Osteoblast (primary cell): ENCODE measurements at regions not wholly inside any gene's neighbourhood (a gene's known extent, or its start where the extent isn't known, plus 50 kb on each side); places are given as distances from the start of the nearest gene placed in this dataset.

ENCODE experiments used
- DNase-seq: peaks from one replicate; pipeline ENCODE4 v3.0.0; 2011; ENCODE audit warnings: low spot score, mixed read lengths; ENCODE audit not compliant: insufficient read length; ENCODE audit errors: missing footprints
- H2AFZ ChIP-seq: 2 replicates; pipeline ENCODE4 v1.6.0; 2011; ENCODE audit warnings: mild to moderate bottlenecking, low read length
- H3K27ac ChIP-seq: 2 replicates; pipeline ENCODE4 v1.5.1; 2011; ENCODE audit warnings: mild to moderate bottlenecking, low read depth, low read length, moderate library complexity
- H3K27me3 ChIP-seq: 2 replicates; pipeline ENCODE4 v1.6.0; 2012; ENCODE audit warnings: mild to moderate bottlenecking, control low read depth, inconsistent platforms, low read length, moderate library complexity; ENCODE audit not compliant: insufficient read depth
- H3K36me3 ChIP-seq: 2 replicates; pipeline ENCODE4 v1.5.1; 2011; ENCODE audit warnings: mild to moderate bottlenecking, low read length, control low read depth, moderate library complexity; ENCODE audit not compliant: insufficient read depth
- H3K4me1 ChIP-seq: 2 replicates; pipeline ENCODE4 v1.5.1; 2011; ENCODE audit warnings: mild to moderate bottlenecking, low read length, control low read depth, moderate library complexity; ENCODE audit not compliant: insufficient read depth
- H3K4me2 ChIP-seq: 2 replicates; pipeline ENCODE4 v1.6.0; 2011; ENCODE audit warnings: mild to moderate bottlenecking, low read length; ENCODE audit not compliant: insufficient read depth
- H3K4me3 ChIP-seq: fragments of 200-600 bp; sonication (generic); 3 replicates; pipeline ENCODE4 v1.5.1; 2012; ENCODE audit warnings: mild to moderate bottlenecking, low read length, inconsistent platforms; ENCODE audit not compliant: insufficient read depth
- H3K79me2 ChIP-seq: 2 replicates; pipeline ENCODE4 v1.6.0; 2012; ENCODE audit warnings: mild to moderate bottlenecking, low read length, control low read depth, inconsistent platforms; ENCODE audit not compliant: insufficient read depth
- H3K9me3 ChIP-seq: 2 replicates; pipeline ENCODE4 v1.5.1; 2011; ENCODE audit warnings: low read depth, low read length, control low read depth
- H4K20me1 ChIP-seq: 2 replicates; pipeline ENCODE4 v1.6.0; 2012; ENCODE audit warnings: mild to moderate bottlenecking, low read length, control low read depth; ENCODE audit not compliant: insufficient read depth
- TF ChIP-seq, protein P1 (sequence below): IDR thresholded peaks from 2 replicates; pipeline ENCODE4 v1.5.1; 2011; ENCODE audit warnings: mild to moderate bottlenecking, low read depth, low read length, moderate library complexity; ENCODE audit errors: extremely low read depth

DNA sequence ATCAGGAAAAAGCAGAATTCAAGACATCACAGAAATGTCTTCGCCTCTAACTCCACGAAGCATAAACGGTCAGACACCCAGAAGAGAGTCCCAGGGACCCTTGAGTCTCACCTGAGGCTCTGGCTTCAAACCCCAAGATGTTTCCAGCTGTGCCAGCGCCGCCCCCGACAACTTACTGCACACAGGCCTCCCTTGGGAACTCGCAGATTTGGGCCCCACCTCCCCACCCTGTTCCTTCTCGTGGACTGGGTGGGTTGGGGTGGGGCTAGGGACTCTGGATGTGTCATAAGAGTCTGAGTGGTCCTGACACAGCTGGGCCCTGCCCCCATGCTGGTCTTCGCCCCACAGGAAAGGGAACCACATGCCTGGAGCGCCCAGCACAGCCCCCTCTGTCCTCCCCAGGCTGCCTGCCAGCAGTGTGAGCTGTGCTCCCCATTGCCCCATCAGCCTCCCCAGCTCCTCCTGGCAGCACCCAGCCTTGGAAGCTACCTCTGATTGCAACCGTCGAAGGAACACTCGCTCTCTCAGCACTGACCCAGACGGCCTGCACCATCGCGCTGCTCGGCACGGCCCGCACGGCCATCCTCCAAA is 147.5 kb downstream of the CRYBB2 start:
- no peaks in the 10 kb centered on the region for H3K36me3 ChIP-seq
- peaks cover 5% of the 10 kb centered on the region for H3K4me1 ChIP-seq
- TF ChIP-seq, protein P1, sequence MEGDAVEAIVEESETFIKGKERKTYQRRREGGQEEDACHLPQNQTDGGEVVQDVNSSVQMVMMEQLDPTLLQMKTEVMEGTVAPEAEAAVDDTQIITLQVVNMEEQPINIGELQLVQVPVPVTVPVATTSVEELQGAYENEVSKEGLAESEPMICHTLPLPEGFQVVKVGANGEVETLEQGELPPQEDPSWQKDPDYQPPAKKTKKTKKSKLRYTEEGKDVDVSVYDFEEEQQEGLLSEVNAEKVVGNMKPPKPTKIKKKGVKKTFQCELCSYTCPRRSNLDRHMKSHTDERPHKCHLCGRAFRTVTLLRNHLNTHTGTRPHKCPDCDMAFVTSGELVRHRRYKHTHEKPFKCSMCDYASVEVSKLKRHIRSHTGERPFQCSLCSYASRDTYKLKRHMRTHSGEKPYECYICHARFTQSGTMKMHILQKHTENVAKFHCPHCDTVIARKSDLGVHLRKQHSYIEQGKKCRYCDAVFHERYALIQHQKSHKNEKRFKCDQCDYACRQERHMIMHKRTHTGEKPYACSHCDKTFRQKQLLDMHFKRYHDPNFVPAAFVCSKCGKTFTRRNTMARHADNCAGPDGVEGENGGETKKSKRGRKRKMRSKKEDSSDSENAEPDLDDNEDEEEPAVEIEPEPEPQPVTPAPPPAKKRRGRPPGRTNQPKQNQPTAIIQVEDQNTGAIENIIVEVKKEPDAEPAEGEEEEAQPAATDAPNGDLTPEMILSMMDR: no peak
- peak; percentile 77 for DNase-seq
- H3K27ac ChIP-seq: no peak overlapping the region
- peaks cover 6% of the 10 kb centered on the region for H3K79me2 ChIP-seq
- no peak overlapping the region for H2AFZ ChIP-seq
- H3K4me3 ChIP-seq: no peak overlapping the region
- no peaks in the 10 kb centered on the region for H3K9me3 ChIP-seq
- H3K27me3 ChIP-seq: no peaks in the 10 kb centered on the region
- H4K20me1 ChIP-seq: peaks cover 29% of the 10 kb centered on the region
- no peak overlapping the region for H3K4me2 ChIP-seq

DNA sequence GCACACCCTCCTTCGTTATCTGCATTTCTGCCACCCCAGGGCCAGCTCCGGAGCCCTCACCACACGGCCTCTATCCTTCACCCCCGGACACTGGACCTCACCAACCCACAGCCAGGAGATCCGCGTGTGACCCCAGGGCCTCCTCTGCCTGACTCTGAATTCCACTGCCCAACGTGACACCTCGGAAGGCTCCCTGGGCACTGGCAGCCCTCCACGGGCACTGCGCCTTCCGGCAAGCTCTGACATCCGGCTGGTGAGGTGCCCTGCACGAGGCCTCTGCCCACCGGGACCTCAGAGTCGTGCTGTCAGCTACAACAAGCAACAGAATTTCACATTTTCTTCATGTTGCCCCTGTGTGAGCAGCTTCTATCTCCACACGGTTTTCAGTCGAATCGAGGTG is 148.3 kb downstream of the CRYBB2 start:
- no peak overlapping the region for H3K27ac ChIP-seq
- H2AFZ ChIP-seq: no peak overlapping the region
- peaks cover 21% of the 10 kb centered on the region for H4K20me1 ChIP-seq
- TF ChIP-seq, protein P1: no peak
- H3K79me2 ChIP-seq: peaks cover 5% of the 10 kb centered on the region
- no peaks in the 10 kb centered on the region for H3K36me3 ChIP-seq
- no peaks in the 10 kb centered on the region for H3K27me3 ChIP-seq
- H3K4me2 ChIP-seq: no peak overlapping the region
- no peaks in the 10 kb centered on the region for H3K9me3 ChIP-seq
- H3K4me1 ChIP-seq: peaks cover 5% of the 10 kb centered on the region
- DNase-seq: no peak
- no peak overlapping the region for H3K4me3 ChIP-seq

DNA sequence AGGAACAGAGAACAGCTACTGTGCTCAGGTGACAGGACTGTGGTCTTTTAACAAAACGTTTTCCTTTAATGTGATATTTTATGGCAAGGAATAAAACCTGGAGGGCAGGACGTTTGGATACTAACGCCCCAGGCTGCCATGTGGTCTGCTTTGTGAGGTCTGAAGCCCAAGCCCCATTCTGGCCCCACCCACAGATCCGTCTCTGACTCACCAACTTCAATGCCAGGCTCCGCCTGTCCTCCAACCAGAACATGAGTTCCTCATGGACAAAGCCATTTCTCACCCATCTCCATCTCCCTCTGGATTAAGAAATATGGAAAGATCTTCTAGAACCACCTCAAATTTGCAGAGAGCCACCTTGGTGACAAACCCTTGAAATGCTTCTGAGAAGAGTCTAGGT is 148.8 kb downstream of the CRYBB2 start:
- peak; percentile 97 for DNase-seq
- Histone ChIP-seq H3K9me3 (no peaks in the 10 kb centered on the region), H3K27me3 (no peaks in the 10 kb centered on the region), H3K79me2 (peaks cover 5% of the 10 kb centered on the region), H2AFZ (no peak overlapping the region), H4K20me1 (peaks cover 20% of the 10 kb centered on the region), H3K27ac (no peak overlapping the region), H3K36me3 (no peaks in the 10 kb centered on the region), H3K4me3 (no peak overlapping the region), H3K4me1 (peaks cover 5% of the 10 kb centered on the region), H3K4me2 (no peak overlapping the region)
- TF ChIP-seq, protein P1: no peak

DNA sequence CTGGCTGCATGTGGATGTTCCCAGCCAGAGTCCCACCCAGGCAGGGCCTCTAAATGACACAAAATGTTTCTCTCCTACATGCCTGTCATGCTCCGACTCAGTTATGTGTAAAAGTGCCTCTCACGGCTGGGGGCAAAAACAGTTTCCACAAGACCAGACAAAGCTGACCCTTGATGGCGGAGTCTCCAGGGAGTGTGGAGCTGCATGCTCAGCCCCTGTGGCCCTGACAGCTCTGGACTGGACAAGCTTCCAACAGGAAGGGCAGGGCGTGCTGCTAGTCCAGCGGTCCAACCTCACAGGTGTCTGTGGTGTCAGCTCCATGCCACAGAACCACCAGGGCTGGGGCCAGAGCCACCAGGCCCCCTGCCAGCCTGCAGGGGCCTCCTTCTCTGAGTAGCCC is 149.6 kb downstream of the CRYBB2 start:
- H3K4me3 ChIP-seq: no peak overlapping the region
- H3K27ac ChIP-seq: no peak overlapping the region
- no peaks in the 10 kb centered on the region for H3K9me3 ChIP-seq
- peaks cover 20% of the 10 kb centered on the region for H4K20me1 ChIP-seq
- peaks cover 5% of the 10 kb centered on the region for H3K79me2 ChIP-seq
- H2AFZ ChIP-seq: no peak overlapping the region
- H3K4me1 ChIP-seq: peaks cover 5% of the 10 kb centered on the region
- no peak for DNase-seq
- H3K4me2 ChIP-seq: no peak overlapping the region
- TF ChIP-seq, protein P1: no peak
- no peaks in the 10 kb centered on the region for H3K27me3 ChIP-seq
- no peaks in the 10 kb centered on the region for H3K36me3 ChIP-seq
